ENCODE measurements at regions not wholly inside any gene's neighbourhood (a gene's known extent, or its start where the extent isn't known, plus 50 kb on each side); places are given as distances from the start of the nearest gene placed in this dataset.

GRCh38 chr18:28390022-28390421 is 213.1 kb upstream of the CDH2 start:
- Histone ChIP-seq H3K9me2 (replicated peaks; ENCODE audit: low read depth, low read length) (no peaks in the 10 kb centered on the region; the same call in 1 of the 2 replicates), H3F3A (ENCODE audit: low read depth) (no peaks in the 10 kb centered on the region), H4K20me1 (ENCODE audit: insufficient read depth, low read length, poor library complexity, severe bottlenecking) (no peaks in the 10 kb centered on the region)

GRCh38 chr18:28382215-28382879 is 205.4 kb upstream of the CDH2 start:
- TF ChIP-seq EZH2phosphoT487 (IDR thresholded peaks at IDR 0.05; ENCODE audit: borderline replicate concordance): no peak
- no peak for TF ChIP-seq CTCF (conservative IDR thresholded peaks at IDR 0.05; ENCODE audit: low read length)

More at GRCh38 chr18:28390022-28390421, 213.1 kb upstream of the CDH2 start:
- Histone ChIP-seq H3K4me1 (ENCODE audit: insufficient read depth, low read length, poor library complexity, severe bottlenecking) (no peaks in the 10 kb centered on the region), H3K9me3 (ENCODE audit: insufficient read depth, low read depth, low read length) (peaks cover 6% of the 10 kb centered on the region; the same call in 1 of the 2 replicates), H3K79me2 (ENCODE audit: insufficient read depth, low read length) (no peaks in the 10 kb centered on the region), H3K4me2 (ENCODE audit: low read depth, low read length, poor library complexity, severe bottlenecking) (no peak overlapping the region), H3K9ac (ENCODE audit: low read depth, low read length, poor library complexity, severe bottlenecking) (no peak overlapping the region), H3K27me3 (ENCODE audit: insufficient read depth, low read length, poor library complexity, severe bottlenecking) (no peaks in the 10 kb centered on the region), H3K36me3 (ENCODE audit: insufficient read depth, low read length) (no peaks in the 10 kb centered on the region), H3K4me3 (ENCODE audit: low read length, poor library complexity, severe bottlenecking) (no peak overlapping the region), H2AFZ (ENCODE audit: low read length) (no peak overlapping the region)
- no peak for TF ChIP-seq CTCF (conservative IDR thresholded peaks at IDR 0.05; ENCODE audit: low read length)
- no peak for TF ChIP-seq EZH2phosphoT487 (IDR thresholded peaks at IDR 0.05; ENCODE audit: borderline replicate concordance)

GRCh38 chr18:28372186-28372585 is 195.3 kb upstream of the CDH2 start:
- H2AFZ ChIP-seq (ENCODE audit: low read length): no peak overlapping the region
- no peaks in the 10 kb centered on the region for H3K27me3 ChIP-seq (ENCODE audit: insufficient read depth, low read length, poor library complexity, severe bottlenecking)
- no peaks in the 10 kb centered on the region for H3K79me2 ChIP-seq (ENCODE audit: insufficient read depth, low read length)
- H4K20me1 ChIP-seq (ENCODE audit: insufficient read depth, low read length, poor library complexity, severe bottlenecking): no peaks in the 10 kb centered on the region
- H3K36me3 ChIP-seq (ENCODE audit: insufficient read depth, low read length): no peaks in the 10 kb centered on the region
- no peak overlapping the region for H3K4me3 ChIP-seq (ENCODE audit: low read length, poor library complexity, severe bottlenecking)
- no peaks in the 10 kb centered on the region for H3K9me2 ChIP-seq (replicated peaks; ENCODE audit: low read depth, low read length)
- no peak for TF ChIP-seq CTCF (conservative IDR thresholded peaks at IDR 0.05; ENCODE audit: low read length)
- no peak for TF ChIP-seq EZH2phosphoT487 (IDR thresholded peaks at IDR 0.05; ENCODE audit: borderline replicate concordance)
- H3K4me1 ChIP-seq (ENCODE audit: insufficient read depth, low read length, poor library complexity, severe bottlenecking): no peaks in the 10 kb centered on the region
- no peak overlapping the region for H3K4me2 ChIP-seq (ENCODE audit: low read depth, low read length, poor library complexity, severe bottlenecking)
- no peaks in the 10 kb centered on the region for H3K9me3 ChIP-seq (ENCODE audit: insufficient read depth, low read depth, low read length)
- H3F3A ChIP-seq (ENCODE audit: low read depth): no peaks in the 10 kb centered on the region
- no peak overlapping the region for H3K9ac ChIP-seq (ENCODE audit: low read depth, low read length, poor library complexity, severe bottlenecking)

More at GRCh38 chr18:28382215-28382879, 205.4 kb upstream of the CDH2 start:
- Histone ChIP-seq H3K27me3 (ENCODE audit: insufficient read depth, low read length, poor library complexity, severe bottlenecking) (no peaks in the 10 kb centered on the region), H3K9me2 (replicated peaks; ENCODE audit: low read depth, low read length) (no peaks in the 10 kb centered on the region), H2AFZ (ENCODE audit: low read length) (no peak overlapping the region), H3K79me2 (ENCODE audit: insufficient read depth, low read length) (no peaks in the 10 kb centered on the region), H3K4me1 (ENCODE audit: insufficient read depth, low read length, poor library complexity, severe bottlenecking) (no peaks in the 10 kb centered on the region), H4K20me1 (ENCODE audit: insufficient read depth, low read length, poor library complexity, severe bottlenecking) (no peaks in the 10 kb centered on the region), H3K4me3 (ENCODE audit: low read length, poor library complexity, severe bottlenecking) (no peak overlapping the region), H3K36me3 (ENCODE audit: insufficient read depth, low read length) (no peaks in the 10 kb centered on the region), H3K9me3 (ENCODE audit: insufficient read depth, low read depth, low read length) (peaks cover 4% of the 10 kb centered on the region; the same call in 1 of the 2 replicates), H3K4me2 (ENCODE audit: low read depth, low read length, poor library complexity, severe bottlenecking) (no peak overlapping the region), H3K9ac (ENCODE audit: low read depth, low read length, poor library complexity, severe bottlenecking) (no peak overlapping the region), H3F3A (ENCODE audit: low read depth) (no peaks in the 10 kb centered on the region)
